ENCODE measurements at regions not wholly inside any gene's neighbourhood (a gene's known extent, or its start where the extent isn't known, plus 50 kb on each side); places are given as distances from the start of the nearest gene placed in this dataset.

DNA sequence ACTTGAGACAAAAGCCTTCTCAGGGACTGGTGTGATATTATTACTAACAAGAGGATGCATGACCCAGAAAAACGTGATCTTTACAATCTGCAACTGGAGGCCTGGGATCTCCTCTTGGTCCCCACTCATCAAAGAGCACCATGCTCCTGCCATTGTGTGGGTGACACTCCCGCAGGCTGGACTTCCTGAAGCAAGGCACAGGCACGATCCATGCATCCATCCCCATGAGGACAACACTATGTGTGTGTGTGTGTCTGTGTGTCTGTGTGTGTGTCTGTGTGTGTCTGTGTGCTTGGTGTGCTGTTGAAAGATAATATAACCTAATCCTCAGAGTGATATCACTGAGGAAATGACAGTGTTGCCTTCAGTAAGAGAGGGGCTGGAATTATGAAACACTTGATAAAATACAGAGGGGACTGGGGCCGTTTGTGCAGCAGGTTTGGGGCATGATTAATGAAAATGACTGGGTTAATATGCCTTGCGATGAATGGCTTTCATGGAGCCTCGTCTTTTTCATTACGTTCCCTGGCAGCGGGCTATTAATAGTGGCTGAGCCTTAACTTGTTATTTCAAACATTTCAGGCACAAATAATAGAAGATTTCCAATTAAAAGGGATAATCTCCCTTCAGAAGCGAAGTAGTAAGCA lies 180.8 kb upstream of the TCERG1L start:
- H3K9me3 Mint-ChIP-seq, result peaks cover 0 to 2% of the 10 kb centered on the region in 2 experiments; a peak in 2 of 5 replicates
- no peak overlapping the region for H3K4me3 Mint-ChIP-seq
- Histone ChIP-seq H3K79me1 (ENCODE audit: insufficient read depth, low read depth, low read length, poor library complexity, severe bottlenecking) (no peaks in the 10 kb centered on the region), H2BK120ac (ENCODE audit: low read depth, low read length, poor library complexity, severe bottlenecking) (no peak overlapping the region), H3K14ac (ENCODE audit: insufficient read depth, low read length) (no peak overlapping the region), H3K23ac (ENCODE audit: insufficient read length, low read depth, low read length) (no peak overlapping the region), H2BK15ac (ENCODE audit: low read depth, low read length) (no peak overlapping the region), H3K4ac (ENCODE audit: low read depth, low read length) (no peak overlapping the region), H2BK20ac (ENCODE audit: low read depth, low read length, poor library complexity, severe bottlenecking) (no peak overlapping the region), H3K9ac (ENCODE audit: extremely low read depth, insufficient read length, low read length) (no peak overlapping the region), H2BK5ac (ENCODE audit: insufficient read length, low read length) (no peak overlapping the region), H3K4me2 (ENCODE audit: insufficient read depth, insufficient read length, low read length) (no peak overlapping the region), H3K79me2 (ENCODE audit: insufficient read depth, low read length) (no peaks in the 10 kb centered on the region), H4K8ac (replicated peaks; ENCODE audit: insufficient read length, low read depth, low read length) (no peak overlapping the region), H2AFZ (ENCODE audit: low read length) (no peak overlapping the region), H4K91ac (ENCODE audit: insufficient read length, low read depth, low read length) (no peak overlapping the region), H3K4me1 (ENCODE audit: insufficient read depth, low read length) (no peaks in the 10 kb centered on the region), H3K18ac (ENCODE audit: insufficient read length, low read depth, low read length) (no peak overlapping the region), H2BK12ac (ENCODE audit: insufficient read length, low read depth, low read length) (no peak overlapping the region), H3K56ac (ENCODE audit: insufficient read length, low read depth, low read length) (no peak overlapping the region), H3K27me3 (ENCODE audit: insufficient read depth, low read length) (no peaks in the 10 kb centered on the region), H3K23me2 (ENCODE audit: insufficient read length, low read depth, low read length, poor library complexity, severe bottlenecking) (no peaks in the 10 kb centered on the region), H3K9me3 (ENCODE audit: control insufficient read depth, low read depth, low read length) (no peaks in the 10 kb centered on the region), H3K27ac (ENCODE audit: insufficient read length, low read depth, low read length) (no peak overlapping the region), H3T11ph (ENCODE audit: low read length) (no peak overlapping the region), H2AK5ac (ENCODE audit: insufficient read length, low read length) (no peak overlapping the region), H4K5ac (ENCODE audit: insufficient read length, low read depth, low read length) (no peak overlapping the region), H4K20me1 (ENCODE audit: control insufficient read depth, insufficient read depth, insufficient read length) (no peaks in the 10 kb centered on the region)
- no CpG with 5 or more reads among the region's 9 CpGs for WGBS (ENCODE audit: extremely low coverage, insufficient read length, low lambda C conversion rate)
- no peaks in the 10 kb centered on the region for H3K4me1 Mint-ChIP-seq
- no peak for DNase-seq
- no peaks in the 10 kb centered on the region; a peak in 2 of 7 replicates for H3K36me3 Mint-ChIP-seq (ENCODE audit: insufficient read depth in 1 of 3, low read depth in 3 of 3)
- TF ChIP-seq, protein P1, sequence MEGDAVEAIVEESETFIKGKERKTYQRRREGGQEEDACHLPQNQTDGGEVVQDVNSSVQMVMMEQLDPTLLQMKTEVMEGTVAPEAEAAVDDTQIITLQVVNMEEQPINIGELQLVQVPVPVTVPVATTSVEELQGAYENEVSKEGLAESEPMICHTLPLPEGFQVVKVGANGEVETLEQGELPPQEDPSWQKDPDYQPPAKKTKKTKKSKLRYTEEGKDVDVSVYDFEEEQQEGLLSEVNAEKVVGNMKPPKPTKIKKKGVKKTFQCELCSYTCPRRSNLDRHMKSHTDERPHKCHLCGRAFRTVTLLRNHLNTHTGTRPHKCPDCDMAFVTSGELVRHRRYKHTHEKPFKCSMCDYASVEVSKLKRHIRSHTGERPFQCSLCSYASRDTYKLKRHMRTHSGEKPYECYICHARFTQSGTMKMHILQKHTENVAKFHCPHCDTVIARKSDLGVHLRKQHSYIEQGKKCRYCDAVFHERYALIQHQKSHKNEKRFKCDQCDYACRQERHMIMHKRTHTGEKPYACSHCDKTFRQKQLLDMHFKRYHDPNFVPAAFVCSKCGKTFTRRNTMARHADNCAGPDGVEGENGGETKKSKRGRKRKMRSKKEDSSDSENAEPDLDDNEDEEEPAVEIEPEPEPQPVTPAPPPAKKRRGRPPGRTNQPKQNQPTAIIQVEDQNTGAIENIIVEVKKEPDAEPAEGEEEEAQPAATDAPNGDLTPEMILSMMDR (conservative IDR thresholded peaks at IDR 0.05), result no peak
- no peaks in the 10 kb centered on the region; the same call in 1 of the 2 replicates for H3K27me3 Mint-ChIP-seq (ENCODE audit: low read depth)
- no peak overlapping the region for H3K27ac Mint-ChIP-seq
